Activated T-cell treated with anti-CD3 and anti-CD28 coated beads for 48 hours (primary cell): ENCODE measurements at regions not wholly inside any gene's neighbourhood (a gene's known extent, or its start where the extent isn't known, plus 50 kb on each side); places are given as distances from the start of the nearest gene placed in this dataset.
"Not testable (repeated sequence)": the region's sequence is repeated elsewhere in the genome, so short reads cannot be mapped to it uniquely, and the experiment has no call there.

ENCODE experiments used
- DNase-seq: peaks from one replicate; pipeline ENCODE4 v3.0.0-alpha.2; 2020; ENCODE audit warnings: low read depth

DNA sequence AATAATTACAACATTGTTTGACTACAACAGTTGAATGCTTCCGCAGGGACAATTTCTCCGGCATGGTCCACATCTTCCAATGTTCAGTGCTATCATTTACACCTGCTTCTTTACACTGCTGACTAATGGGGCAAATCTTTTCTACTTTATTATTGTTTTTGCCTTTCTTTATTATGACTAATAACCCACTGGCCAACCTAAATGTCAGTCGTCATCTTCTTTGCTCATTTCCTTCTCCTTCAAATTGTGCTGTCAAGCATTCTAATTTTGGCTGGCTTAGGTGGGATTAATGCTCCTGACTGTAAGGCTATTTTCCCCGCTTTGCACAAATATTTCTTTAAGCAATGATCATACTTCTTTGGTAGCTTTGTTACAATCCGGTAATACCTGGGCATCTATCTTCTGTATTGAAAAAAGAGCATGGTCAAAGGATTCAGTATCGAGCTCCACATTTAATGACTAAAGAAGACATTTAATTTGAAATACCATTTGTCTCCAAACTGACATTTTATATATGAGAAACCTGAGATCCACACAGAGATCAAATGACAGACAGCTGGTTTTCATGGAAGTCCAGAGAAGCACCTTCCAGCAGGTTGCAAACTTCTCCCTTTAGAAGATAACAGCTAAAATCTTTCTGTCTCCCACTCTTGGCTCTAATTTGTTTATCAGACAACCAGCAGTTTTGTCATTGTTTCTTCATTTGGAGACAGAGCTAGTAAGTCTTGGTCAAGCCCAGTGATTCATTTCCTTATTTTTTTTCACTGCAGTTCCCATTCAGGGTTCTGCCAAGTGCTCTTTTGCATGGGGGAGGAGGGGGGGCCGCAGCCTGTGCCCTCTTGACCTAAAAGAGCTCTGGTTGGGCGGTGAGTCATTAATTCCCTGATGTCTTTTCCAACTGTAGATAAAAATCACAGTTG lies 132.9 kb downstream of the SOCS6 start:
- DNase-seq, result no peak

DNA sequence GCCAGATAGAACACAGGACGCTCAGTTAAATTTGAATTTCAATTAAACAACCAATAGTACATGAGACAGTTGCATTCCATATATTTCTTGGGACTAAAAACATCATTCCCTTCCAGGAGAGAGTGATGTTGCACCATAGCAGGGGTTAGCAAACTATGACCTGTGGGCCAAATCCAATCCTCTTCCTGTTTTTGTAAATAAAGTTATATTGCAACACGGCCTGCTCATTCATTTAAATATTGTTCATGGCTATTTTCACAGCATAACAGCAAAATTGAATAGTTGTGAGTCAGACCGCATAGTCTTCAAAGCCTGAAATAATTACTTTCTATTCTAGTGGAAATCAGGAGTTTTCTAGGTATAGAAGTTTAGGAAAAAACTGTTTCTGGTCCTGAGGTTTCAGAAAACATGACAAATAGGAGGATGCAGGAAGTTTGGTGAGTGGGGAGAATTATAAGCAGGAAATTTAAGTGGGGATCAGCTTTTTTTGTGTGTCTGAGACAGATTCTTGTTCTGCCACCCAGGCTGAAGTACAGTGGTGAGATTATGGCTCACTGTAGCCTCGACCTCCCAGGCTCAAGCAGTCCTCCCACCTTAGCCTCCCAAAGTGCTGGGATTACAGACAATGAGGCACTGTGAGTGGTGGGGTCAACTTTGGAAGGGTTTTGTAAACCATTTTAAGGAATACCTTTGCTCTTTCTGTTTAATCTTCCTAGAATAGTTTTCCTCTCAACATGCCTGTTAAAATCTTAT lies 131.5 kb downstream of the SOCS6 start:
- DNase-seq, result no peak

DNA sequence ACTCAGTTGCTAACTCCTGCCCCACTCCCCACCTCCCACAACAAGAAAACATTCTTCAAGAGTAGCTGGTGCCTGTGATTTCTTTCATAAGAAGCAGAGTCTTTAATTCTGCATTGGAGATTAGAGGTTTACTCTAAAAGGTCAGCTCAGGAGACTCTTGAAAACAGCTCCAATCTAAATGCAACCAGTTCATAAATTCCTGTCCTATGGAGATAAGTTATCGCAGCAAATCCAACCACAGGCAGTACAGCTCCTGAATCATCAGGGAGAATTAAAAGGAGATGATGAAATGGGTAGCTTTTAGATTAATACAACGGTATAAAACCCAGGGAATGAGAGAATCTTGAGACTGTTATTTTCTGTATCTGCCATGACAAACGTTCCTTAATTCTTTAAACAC lies 130.7 kb downstream of the SOCS6 start:
- DNase-seq, result no peak

DNA sequence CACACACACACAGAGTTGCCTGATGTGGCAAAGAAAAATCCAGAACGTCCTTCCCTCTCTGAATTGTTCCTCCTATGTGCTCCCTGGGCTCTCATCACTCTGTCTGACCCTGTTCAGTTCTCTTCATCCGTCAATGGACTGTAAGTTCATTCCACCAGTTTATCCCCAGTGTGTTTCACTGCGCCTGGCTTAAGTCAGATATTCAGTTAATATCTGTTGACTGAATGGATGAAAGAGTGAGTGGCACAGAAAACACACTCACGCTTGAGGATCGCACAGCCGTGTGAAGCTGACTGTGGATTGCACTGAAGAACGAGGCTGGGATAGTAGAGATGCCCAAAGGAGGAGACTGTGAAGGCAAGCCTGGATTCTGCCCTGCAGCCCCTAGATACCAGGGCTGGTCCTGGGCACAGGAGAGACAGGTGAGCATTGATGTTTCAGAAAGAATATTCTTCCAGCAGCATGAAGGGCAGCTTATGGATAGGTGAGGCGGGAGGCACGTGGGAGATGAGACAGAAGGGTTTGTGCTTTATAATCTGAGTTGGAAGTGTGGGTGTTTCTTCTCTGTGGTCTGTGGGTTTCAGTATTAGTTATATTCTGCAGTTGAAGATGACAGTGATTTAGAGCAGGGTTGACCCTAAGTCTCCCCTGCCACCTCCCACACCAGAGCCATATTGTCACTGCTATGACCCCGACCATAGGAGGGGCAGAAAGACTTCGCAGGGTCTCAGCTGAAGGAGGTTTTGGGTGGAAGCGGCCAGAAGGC lies 129.9 kb downstream of the SOCS6 start:
- no peak for DNase-seq

DNA sequence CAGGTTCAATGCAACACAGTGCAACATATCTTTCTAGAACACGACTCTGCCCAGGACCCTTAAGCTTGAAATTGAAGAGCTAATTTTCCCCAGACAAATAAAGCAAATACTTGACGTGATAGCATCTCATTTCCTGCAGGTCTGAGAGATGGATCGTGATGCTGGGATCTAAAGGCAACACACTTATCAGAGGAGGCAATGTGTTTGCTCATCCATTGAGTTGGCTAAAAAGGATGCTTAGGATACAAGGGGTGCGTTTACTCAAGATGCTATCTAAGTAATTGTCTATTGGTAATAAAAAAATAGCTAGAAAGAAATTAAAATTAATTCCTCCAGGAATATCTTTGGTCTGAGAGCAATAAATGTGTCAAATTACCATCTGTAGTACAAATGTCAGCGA lies 129.0 kb downstream of the SOCS6 start:
- DNase-seq, result no peak

DNA sequence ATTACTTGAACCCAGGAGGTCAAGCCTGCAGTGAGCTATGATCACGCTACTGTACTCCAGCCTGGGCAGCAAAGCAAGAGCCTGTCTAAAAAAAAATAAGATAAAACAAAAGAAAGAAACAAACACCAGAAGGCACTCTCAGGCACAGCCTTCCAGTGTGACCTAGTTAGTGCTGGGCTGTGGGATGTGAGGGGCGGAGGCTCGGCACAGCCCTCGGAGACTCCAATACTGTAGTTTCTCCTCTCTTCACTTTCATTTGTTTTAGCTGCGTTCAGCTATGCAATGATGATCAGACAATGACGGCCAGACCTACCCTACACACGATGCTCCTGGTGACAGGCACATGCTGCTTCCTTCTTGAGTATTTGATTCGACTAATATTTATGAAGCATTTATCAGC lies 127.7 kb downstream of the SOCS6 start:
- DNase-seq, result no peak

DNA sequence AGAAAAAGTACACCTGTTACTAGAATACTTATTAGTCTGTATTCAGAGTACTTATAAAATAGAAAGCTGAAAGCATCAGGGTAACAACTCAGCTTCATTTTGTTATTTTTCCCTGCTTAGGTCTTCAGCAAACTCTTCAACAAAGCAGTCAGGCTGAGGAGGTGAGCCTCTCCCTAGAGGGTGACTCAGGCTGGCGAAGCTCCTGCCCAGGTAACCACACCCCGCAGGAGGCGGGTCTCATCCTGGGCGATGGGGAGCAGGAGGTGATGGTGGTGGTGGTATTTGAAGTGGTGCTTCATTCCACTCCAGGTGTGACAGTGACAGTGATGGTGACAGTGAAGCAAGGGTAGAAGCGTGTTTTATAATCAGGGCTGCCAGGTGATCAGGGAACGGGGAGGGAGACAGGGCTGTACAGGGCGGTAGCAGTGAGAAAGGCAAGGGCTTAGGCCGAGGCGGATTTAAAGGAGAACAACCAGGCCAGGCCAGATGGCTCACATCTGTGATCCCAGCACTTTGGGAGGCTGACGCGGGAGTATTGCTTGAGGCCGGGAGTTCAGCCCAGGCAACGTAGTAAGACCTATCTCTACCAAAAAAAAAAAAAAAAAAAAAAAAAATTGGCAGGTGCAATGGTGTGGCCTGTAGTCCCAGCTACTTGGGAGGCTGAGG lies 127.1 kb downstream of the SOCS6 start:
- DNase-seq, result no peak

DNA sequence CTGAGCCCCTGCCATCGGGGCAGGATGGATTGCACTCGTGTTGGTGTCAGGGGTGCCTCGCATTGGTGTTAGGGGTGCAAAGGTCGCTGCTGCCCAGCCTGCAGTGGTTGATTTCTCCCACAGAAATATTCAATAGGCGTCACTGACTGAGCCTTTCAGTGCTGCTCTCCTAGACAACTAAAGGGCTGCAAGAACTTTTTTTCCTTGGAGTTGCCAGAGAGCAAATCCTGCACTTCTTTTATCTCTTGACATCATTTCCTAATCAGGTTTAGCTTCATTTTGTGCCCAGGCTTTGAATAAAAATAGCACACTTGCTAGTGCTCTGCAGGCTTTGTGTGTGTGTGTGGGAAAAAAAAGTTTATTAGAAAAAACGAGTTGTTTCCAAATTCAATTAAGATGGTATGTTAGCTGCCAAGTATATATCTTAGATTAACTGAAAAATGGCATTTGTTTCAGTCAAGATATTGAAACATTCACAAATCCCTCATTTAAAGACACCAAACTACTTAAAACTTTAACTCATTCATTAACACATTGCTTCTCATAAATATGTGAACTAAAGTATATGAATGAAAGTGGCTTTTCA lies 125.6 kb downstream of the SOCS6 start:
- DNase-seq, result no peak

DNA sequence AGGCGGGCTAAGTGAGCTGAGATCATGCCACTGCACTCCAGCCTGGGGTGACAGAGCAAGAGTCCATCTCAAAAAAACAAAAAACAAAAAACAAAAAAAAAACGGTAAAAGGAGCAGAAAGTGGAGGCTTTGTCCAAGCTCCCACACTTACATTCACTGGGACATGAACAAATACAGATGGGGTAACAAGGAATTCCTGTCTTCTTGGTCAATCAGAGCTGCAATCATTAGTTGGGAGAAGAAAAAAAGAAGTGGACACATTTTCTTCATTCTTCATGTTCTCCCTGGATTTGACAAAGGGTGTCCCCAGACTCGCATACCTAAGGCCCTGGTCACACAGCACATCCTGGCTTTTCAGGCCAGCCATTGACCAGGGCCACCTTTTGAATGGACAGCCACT lies 124.6 kb downstream of the SOCS6 start:
- no peak for DNase-seq

DNA sequence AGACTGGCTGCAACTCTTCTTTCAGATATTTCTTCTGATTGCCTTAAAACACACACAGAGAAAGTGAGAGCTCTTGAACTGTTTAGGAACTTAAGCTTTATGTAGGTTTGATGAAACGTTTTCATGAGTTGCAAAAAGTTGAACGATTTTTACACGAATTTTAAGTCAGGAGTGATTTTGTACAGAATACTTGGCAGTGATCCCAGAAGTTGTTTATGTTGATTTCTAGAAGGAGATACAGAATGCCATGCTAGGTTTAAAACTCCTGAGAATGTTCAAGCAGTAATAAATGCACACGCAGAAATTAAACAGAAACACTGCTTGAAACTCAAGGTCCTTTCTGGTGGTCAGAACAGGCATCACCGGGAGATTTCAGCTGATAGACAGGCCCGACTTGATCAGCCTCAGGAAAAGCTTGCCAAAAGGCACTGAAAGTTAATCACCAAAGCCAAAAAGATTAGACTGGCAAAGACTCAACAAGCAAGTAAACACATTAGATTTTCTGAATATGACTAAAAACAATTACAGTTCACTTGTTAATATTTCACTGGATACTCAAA lies 123.1 kb downstream of the SOCS6 start:
- no peak for DNase-seq

DNA sequence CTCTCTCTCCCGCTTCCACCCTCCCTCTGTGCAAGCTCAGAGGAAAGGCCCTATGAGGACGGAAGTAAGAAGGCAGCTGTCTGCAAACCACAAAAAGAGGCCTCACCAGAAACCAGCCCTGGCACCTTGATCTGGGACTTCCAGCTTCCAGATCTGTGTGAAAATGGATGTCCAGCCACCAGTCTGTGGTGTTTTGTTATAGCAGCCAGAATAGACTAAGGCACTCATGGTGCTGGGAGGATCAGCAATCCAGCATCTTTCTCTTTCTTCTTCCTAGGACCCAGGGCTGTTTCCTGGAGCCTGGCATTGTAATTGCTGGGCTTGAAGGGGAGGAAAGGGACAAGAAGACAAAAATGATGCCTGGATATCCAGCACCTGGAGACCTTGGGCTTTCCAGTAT lies 122.5 kb downstream of the SOCS6 start:
- DNase-seq, result no peak

DNA sequence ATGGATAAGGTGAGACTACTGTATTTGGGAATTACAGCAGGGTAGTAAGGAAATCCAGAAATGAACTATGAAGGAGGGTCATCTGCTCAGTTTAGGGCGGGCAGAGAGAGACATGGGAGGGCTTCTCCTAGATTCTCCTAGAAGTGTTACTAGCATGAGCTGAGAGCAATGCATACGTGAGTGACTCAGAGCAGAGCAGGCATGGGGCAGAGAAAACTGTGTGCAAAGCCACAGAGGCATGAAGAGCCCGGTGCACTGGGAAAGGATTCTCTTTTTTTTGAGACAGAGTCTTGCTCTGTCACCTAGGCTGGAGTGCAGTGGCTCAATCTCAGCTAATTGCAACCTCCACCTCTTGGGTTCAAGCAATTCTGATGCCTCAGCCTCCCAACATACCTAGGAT lies 116.2 kb downstream of the SOCS6 start:
- DNase-seq, result no peak

DNA sequence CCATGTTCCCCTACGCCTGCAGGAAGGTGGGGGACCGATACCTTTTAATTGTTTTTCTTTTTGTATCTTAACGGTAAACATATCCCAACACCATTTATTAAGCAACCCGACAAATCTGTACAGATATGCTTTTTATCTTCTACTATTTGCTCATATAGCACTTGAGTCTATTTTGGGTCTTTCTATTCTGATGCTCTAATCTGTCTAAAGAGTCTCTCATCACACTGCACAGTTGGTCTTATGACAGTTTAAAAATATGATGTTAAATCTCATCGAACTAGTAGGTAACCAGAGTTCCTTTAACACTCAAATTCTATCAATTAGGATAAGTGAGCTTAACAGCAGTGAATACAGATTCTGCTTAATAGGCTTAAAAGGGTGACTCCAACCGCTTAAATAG lies 111.6 kb downstream of the SOCS6 start:
- DNase-seq, result no peak

DNA sequence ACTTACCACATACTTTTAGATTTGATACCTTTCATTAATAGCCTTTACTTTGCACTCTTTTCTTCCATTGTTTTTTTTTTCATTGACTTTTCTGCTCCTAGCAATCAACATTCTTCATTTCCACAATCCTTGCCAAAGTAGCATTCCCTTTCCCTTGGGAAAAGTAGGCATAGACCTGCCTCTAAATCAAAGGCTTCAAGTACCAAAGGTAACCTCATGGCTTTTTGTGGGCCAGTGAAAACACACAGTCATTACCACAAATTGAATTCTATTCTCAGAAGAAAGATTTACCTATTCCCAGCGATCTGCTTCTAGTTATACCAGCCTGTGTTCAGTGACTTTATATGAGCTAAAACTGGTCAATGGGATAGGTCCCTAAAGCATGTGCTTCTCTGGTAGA lies 109.2 kb downstream of the SOCS6 start:
- no peak for DNase-seq

DNA sequence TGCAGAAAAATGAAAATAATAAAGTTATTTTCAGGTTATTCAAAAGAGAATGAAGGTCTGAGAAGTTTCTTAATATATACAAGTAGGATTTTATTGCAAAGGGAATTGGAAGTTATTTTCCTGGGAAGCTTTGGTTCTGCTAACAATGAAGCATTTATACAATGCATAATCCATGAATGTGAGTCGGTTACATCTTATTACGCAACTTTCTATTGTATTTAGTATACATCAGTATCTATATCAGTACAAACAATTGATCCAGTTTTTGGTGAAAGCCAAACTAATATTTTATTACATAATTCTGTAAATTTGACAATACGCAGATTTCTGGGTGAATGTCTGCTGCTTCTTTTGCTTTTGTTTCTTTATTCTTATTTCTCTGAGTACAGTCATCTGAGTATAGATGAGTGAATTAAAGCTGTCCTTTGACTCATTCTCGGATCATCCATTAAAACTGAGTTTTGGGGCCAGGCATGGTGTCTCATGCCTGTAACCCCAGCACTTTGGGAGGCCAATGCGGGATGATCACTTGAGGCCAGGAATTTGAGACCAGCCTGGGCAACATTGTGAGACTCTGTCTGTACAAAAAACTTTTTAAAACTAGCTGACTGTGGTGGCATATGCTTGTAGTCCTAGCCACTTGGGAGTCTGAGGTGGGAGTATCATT lies 108.5 kb downstream of the SOCS6 start:
- DNase-seq, result no peak

DNA sequence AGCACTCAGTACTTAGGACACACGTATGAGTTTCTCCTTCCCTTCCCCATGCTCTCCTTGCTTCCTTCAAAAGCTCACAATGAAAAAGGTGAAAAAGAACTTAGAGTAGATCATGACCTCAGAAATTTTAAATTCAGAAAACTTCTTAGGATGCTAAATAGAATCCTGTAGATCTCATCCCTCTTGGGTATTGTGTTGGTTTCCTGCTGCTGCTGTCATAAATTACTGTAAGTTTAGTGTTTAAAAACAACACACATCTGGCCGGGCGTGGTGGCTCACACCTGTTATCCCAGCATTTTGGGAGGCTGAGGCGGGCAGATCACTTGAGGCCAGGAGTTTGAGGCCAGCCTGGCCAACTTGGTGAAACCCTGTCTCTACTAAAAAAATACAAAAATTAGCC lies 106.9 kb downstream of the SOCS6 start:
- not testable (repeated sequence) for DNase-seq

DNA sequence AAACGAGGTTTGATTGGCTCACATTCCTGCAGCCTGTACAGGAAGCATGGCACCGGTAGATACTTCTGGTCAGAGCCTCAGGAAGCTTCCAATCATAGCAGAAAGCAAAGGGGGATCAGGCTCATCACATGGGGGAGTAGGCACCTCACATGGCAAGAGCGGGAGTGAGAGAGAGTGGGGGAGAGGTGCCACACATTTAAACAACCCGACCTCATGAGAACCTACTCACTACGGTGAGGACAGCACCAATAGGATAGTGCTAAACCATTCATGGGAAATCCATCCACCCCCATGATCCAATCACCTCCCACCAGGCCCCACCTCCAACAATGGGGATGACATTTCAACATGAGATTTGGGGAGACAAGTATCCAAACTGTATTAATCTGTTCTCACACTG lies 105.8 kb downstream of the SOCS6 start:
- no peak for DNase-seq

DNA sequence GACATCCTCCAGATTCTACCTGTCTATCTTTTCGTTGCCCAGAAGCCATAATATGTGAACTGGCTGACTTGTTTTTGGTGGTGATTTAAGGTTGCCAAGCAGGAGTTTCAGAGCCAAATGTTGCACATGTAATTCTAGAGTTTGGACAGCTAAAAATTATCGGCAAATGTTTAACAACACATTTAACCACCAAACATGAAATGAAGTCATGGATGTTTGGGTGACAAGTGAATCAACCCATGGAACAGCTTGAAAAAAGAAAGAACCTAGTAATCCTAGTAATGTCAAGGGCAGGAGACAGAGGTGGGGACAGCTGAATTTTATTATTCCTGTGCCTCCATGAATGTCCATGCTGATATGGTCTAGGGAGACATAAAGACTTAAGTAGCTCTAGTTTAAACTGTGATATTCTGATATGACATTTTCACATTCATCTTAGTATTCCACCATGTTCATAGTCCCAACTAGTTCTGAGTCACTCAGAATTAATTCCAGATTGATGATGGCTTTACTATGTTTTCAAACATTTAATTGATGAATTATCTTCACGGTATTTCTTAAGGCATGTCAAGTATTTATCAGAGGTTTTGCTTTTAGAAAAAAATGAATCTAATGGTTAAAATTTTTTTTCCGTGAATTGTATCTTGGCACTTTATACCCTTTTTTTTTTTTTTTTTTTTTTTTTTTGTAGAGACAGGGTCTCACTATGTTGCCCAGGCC lies 101.7 kb downstream of the SOCS6 start:
- no peak for DNase-seq

DNA sequence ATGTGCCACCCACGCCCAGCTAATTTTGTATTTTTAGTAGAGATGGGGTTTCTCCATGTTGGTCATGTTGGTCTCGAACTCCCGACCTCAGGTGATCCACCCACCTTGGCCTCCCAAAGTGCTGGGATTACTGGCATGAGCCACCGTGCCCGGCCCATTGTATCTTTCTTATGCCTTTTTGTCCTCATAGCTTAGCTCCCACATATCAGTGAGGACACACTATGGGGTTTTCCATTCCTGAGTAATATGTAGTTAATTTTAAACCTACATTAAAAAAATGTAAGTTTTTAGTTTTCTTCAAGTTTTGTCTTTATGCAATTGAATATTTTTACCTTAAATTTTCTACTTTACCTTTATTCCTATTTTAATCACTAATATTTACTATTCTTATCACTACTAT lies 100.2 kb downstream of the SOCS6 start:
- not testable (repeated sequence) for DNase-seq

DNA sequence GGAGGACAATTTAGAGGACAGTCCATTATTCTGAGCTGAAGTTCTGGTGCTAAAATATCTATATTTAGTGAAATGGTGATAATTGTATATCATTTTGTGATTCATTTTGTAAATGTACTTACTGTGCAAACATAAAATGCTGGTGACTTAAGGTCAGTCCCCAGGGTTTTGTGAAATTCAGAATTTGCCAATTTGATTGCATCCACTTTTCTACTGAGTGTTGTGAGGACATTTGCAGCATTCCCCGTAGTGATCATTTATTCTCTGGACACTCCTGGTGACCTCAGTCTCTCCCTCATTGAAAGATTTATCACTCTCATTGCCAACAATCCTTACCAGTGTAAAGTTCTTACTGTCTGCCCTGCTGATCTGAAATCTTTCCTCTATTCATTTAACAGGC lies 98.2 kb downstream of the SOCS6 start:
- DNase-seq, result no peak
